ENCODE measurements at regions not wholly inside any gene's neighbourhood (a gene's known extent, or its start where the extent isn't known, plus 50 kb on each side); places are given as distances from the start of the nearest gene placed in this dataset.

DNA sequence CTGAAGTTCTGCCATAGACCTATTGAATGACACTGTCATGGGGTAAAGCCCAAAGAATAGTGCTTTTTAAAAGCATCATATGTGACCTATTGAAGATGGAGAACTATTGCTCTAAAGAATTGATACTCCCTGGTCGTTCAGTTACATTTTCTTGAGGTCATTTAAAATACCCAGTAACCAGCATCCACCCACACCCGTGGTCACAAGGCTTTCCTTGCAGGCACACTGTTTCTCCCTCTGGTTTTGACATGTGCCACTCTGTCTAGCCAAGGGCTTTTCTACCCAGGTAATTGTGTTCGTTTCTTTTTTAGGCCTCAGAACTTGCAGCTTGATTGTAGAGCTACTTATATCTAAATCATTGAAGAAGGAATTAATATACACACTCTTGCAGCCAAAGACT, 68.3 kb upstream of the LYZL2 start:
- TF ChIP-seq FOSL1 (IDR thresholded peaks at IDR 0.05; ENCODE audit: insufficient read depth, low read depth, low read length): no peak
- TF ChIP-seq, protein P1, sequence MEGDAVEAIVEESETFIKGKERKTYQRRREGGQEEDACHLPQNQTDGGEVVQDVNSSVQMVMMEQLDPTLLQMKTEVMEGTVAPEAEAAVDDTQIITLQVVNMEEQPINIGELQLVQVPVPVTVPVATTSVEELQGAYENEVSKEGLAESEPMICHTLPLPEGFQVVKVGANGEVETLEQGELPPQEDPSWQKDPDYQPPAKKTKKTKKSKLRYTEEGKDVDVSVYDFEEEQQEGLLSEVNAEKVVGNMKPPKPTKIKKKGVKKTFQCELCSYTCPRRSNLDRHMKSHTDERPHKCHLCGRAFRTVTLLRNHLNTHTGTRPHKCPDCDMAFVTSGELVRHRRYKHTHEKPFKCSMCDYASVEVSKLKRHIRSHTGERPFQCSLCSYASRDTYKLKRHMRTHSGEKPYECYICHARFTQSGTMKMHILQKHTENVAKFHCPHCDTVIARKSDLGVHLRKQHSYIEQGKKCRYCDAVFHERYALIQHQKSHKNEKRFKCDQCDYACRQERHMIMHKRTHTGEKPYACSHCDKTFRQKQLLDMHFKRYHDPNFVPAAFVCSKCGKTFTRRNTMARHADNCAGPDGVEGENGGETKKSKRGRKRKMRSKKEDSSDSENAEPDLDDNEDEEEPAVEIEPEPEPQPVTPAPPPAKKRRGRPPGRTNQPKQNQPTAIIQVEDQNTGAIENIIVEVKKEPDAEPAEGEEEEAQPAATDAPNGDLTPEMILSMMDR (IDR thresholded peaks at IDR 0.05; ENCODE audit: control extremely low read depth in 1 of 3, insufficient read depth in 1 of 3, low read depth in 1 of 3, low read length in 3 of 3): no peak

Data from H1 (cell line).